Stimulated activated naive CD8-positive, alpha-beta T cell treated with anti-CD3 and anti-CD28 coated beads, Interleukin-15, Interleukin-2, amounts not matched to agents 100 ng/mL and 50 ng/mL, for 24 hours (primary cell): ENCODE measurements at regions not wholly inside any gene's neighbourhood (a gene's known extent, or its start where the extent isn't known, plus 50 kb on each side); places are given as distances from the start of the nearest gene placed in this dataset.

Experiments
- H3K27ac Mint-ChIP-seq: one replicate; pipeline ENCODE4 v1.8.0; 2021; ENCODE audit warnings: mild to moderate bottlenecking, mixed read lengths
- H3K27me3 Mint-ChIP-seq: one replicate; pipeline ENCODE4 v1.8.0; 2021; ENCODE audit warnings: mixed read lengths
- H3K36me3 Mint-ChIP-seq: one replicate; pipeline ENCODE4 v1.8.0; 2021; ENCODE audit warnings: low read depth, mixed read lengths
- H3K4me1 Mint-ChIP-seq: one replicate; pipeline ENCODE4 v1.8.0; 2021; ENCODE audit warnings: low read depth, mixed read lengths
- H3K4me3 Mint-ChIP-seq: one replicate; pipeline ENCODE4 v1.8.0; 2021; ENCODE audit warnings: mild to moderate bottlenecking, mixed read lengths
- H3K9me3 Mint-ChIP-seq: one replicate; pipeline ENCODE4 v1.8.0; 2021; ENCODE audit warnings: mixed read lengths

DNA sequence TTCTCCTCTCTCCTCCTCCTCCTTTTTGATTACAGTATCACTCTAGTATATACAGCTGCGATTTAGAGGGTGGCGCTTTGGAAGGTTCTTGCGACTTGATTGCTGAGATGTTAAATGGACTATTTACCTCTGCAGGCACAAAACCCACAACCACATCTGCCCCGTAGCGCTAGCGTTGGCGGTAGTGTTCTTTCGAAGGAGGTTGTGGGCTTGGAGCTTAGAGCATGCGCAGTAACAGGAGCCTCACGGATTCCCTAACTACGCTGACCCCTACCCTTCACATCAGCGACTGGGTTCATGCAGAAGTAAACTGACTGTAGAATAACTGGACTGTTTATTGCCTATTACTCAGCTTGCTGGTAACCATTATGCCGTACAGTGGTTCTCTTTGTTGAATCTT is 58.0 kb downstream of the CGGBP1 start:
- H3K4me1 Mint-ChIP-seq: peaks cover 34% of the 10 kb centered on the region
- peaks cover 7% of the 10 kb centered on the region for H3K27me3 Mint-ChIP-seq
- no peaks in the 10 kb centered on the region for H3K9me3 Mint-ChIP-seq
- H3K4me3 Mint-ChIP-seq: peak overlapping the region; percentile 62
- H3K36me3 Mint-ChIP-seq: no peaks in the 10 kb centered on the region
- no peak overlapping the region for H3K27ac Mint-ChIP-seq

GRCh38 chr3:87997966-87998365 is 60.8 kb downstream of the CGGBP1 start:
- Mint-ChIP-seq H3K27ac (peak overlapping the region; percentile 49), H3K27me3 (peaks cover 8% of the 10 kb centered on the region), H3K4me3 (peak overlapping the region; percentile 15), H3K4me1 (peaks cover 34% of the 10 kb centered on the region), H3K9me3 (no peaks in the 10 kb centered on the region), H3K36me3 (no peaks in the 10 kb centered on the region)

- peak overlapping the region; percentile 59 for H3K4me3 Mint-ChIP-seq
- no peaks in the 10 kb centered on the region for H3K36me3 Mint-ChIP-seq
- H3K27ac Mint-ChIP-seq: peak overlapping the region; percentile 78
- no peaks in the 10 kb centered on the region for H3K9me3 Mint-ChIP-seq
- H3K4me1 Mint-ChIP-seq: peaks cover 34% of the 10 kb centered on the region
- H3K27me3 Mint-ChIP-seq: peaks cover 8% of the 10 kb centered on the region
Observed at GRCh38 chr3:87997298-87997697, 61.5 kb downstream of the CGGBP1 start.

- Mint-ChIP-seq H3K27me3 (peaks cover 8% of the 10 kb centered on the region), H3K4me1 (peaks cover 34% of the 10 kb centered on the region), H3K9me3 (no peaks in the 10 kb centered on the region), H3K36me3 (no peaks in the 10 kb centered on the region), H3K27ac (peak overlapping the region; percentile 78), H3K4me3 (peak overlapping the region; percentile 59)
Observed at GRCh38 chr3:87996882-87997281, 61.9 kb downstream of the CGGBP1 start.

GRCh38 chr3:87993566-87993965 is 65.2 kb downstream of the CGGBP1 start:
- Mint-ChIP-seq H3K36me3 (no peaks in the 10 kb centered on the region), H3K9me3 (no peaks in the 10 kb centered on the region), H3K27me3 (peaks cover 5% of the 10 kb centered on the region), H3K4me1 (peaks cover 22% of the 10 kb centered on the region), H3K4me3 (no peak overlapping the region), H3K27ac (no peak overlapping the region)

DNA sequence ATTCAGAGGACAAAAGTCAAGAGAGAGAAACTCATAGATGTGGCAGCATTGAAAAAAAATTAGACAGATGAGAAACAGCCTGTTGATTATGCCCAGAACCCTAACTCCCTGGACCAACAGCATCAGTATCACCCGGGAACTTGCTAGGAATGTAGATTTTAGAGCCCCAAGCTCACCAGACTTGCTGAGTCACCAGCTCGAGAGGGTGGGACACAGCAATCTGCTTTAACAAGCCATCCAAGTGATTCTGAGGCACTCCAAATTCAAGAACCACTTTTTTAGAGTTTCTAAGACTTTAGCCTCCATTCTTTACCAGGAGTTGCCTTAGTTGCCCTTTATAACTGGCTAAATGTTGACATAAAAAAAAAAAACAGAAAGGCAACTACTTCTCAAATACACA is 70.9 kb downstream of the CGGBP1 start:
- no peaks in the 10 kb centered on the region for H3K9me3 Mint-ChIP-seq
- H3K36me3 Mint-ChIP-seq: no peaks in the 10 kb centered on the region
- no peak overlapping the region for H3K4me3 Mint-ChIP-seq
- H3K4me1 Mint-ChIP-seq: no peaks in the 10 kb centered on the region
- no peaks in the 10 kb centered on the region for H3K27me3 Mint-ChIP-seq
- H3K27ac Mint-ChIP-seq: no peak overlapping the region

GRCh38 chr3:87982421-87982820 is 76.4 kb downstream of the CGGBP1 start:
- Mint-ChIP-seq H3K4me1 (no peaks in the 10 kb centered on the region), H3K36me3 (no peaks in the 10 kb centered on the region), H3K27me3 (no peaks in the 10 kb centered on the region), H3K4me3 (no peak overlapping the region), H3K27ac (no peak overlapping the region), H3K9me3 (no peaks in the 10 kb centered on the region)

GRCh38 chr3:87979527-87979926 is 79.3 kb downstream of the CGGBP1 start:
- Mint-ChIP-seq H3K4me1 (no peaks in the 10 kb centered on the region), H3K27me3 (no peaks in the 10 kb centered on the region), H3K4me3 (no peak overlapping the region), H3K9me3 (no peaks in the 10 kb centered on the region), H3K27ac (no peak overlapping the region), H3K36me3 (no peaks in the 10 kb centered on the region)

GRCh38 chr3:87977765-87978164 is 81.0 kb downstream of the CGGBP1 start:
- H3K4me3 Mint-ChIP-seq: no peak overlapping the region
- H3K9me3 Mint-ChIP-seq: no peaks in the 10 kb centered on the region
- no peak overlapping the region for H3K27ac Mint-ChIP-seq
- H3K36me3 Mint-ChIP-seq: no peaks in the 10 kb centered on the region
- H3K27me3 Mint-ChIP-seq: no peaks in the 10 kb centered on the region
- H3K4me1 Mint-ChIP-seq: no peaks in the 10 kb centered on the region

GRCh38 chr3:87975716-87976115 is 83.1 kb downstream of the CGGBP1 start:
- Mint-ChIP-seq H3K27me3 (no peaks in the 10 kb centered on the region), H3K36me3 (no peaks in the 10 kb centered on the region), H3K4me3 (no peak overlapping the region), H3K4me1 (no peaks in the 10 kb centered on the region), H3K27ac (no peak overlapping the region), H3K9me3 (no peaks in the 10 kb centered on the region)

DNA sequence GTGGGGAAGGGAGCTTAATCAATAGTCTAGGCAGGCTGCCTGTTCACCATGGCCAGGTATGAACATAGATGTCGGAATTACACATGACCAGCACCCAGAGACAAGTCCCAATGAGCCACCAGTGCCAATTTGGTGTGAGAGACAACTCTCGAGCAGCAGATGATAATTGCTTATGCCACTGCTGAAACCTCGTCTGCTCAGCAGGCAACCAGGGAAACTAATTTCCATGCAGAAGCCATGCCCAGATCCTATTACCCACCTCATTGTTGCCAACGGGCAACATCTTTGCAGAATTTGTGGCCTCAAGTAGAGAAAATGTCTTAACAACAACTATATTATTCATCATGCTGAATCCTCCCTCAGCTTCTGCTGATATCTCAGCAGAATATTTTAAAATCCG is 84.9 kb downstream of the CGGBP1 start:
- H3K27me3 Mint-ChIP-seq: no peaks in the 10 kb centered on the region
- no peak overlapping the region for H3K4me3 Mint-ChIP-seq
- H3K4me1 Mint-ChIP-seq: no peaks in the 10 kb centered on the region
- H3K9me3 Mint-ChIP-seq: no peaks in the 10 kb centered on the region
- no peaks in the 10 kb centered on the region for H3K36me3 Mint-ChIP-seq
- no peak overlapping the region for H3K27ac Mint-ChIP-seq

DNA sequence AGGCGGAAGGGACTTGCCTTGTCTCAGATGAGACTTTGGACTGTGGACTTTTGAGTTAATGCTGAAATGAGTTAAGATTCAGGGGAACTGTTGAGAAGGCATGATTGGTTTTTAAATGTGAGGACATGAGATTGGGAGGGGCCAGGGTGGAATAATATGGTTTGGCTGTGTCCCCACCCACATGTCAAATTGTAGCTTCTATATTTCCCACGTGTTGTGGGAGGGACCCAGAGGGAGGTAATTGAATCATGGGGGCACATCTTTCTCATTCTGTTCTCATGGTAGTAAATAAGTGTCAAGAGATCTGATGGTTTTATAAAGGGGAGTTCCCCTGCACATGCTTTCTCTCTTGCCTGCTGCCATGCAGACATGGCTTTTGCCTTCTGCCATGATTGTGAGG is 89.2 kb downstream of the CGGBP1 start:
- no peak overlapping the region for H3K4me3 Mint-ChIP-seq
- no peaks in the 10 kb centered on the region for H3K36me3 Mint-ChIP-seq
- H3K9me3 Mint-ChIP-seq: no peaks in the 10 kb centered on the region
- H3K27me3 Mint-ChIP-seq: no peaks in the 10 kb centered on the region
- H3K27ac Mint-ChIP-seq: no peak overlapping the region
- H3K4me1 Mint-ChIP-seq: no peaks in the 10 kb centered on the region

DNA sequence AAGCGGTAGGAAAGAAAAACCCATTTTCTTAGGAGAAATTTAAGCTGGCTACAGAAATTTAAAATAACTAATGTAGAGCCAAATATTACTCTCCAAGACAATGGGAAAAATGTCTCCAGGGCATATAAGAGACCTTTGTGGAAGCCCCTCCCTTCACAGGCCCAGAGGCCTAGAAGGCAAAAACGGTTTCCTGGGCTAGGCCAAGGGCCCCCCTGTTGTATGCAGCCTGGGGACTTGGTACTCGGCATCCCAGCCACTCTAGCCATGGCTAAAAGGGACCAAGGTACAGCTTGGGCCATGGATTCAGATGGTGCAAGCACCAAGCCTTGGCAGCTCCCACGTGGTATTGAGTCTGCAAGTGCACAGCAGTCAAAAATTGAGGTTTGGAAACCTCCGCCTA is 90.1 kb downstream of the CGGBP1 start:
- Mint-ChIP-seq H3K36me3 (no peaks in the 10 kb centered on the region), H3K27me3 (no peaks in the 10 kb centered on the region), H3K4me3 (no peak overlapping the region), H3K27ac (no peak overlapping the region), H3K9me3 (no peaks in the 10 kb centered on the region), H3K4me1 (no peaks in the 10 kb centered on the region)

GRCh38 chr3:87958289-87958688 is 100.5 kb downstream of the CGGBP1 start:
- Mint-ChIP-seq H3K9me3 (no peaks in the 10 kb centered on the region), H3K4me3 (no peak overlapping the region), H3K4me1 (no peaks in the 10 kb centered on the region), H3K36me3 (no peaks in the 10 kb centered on the region), H3K27ac (no peak overlapping the region), H3K27me3 (peaks cover 15% of the 10 kb centered on the region)

- Mint-ChIP-seq H3K4me1 (no peaks in the 10 kb centered on the region), H3K36me3 (no peaks in the 10 kb centered on the region), H3K4me3 (no peak overlapping the region), H3K27me3 (peaks cover 15% of the 10 kb centered on the region), H3K27ac (no peak overlapping the region), H3K9me3 (no peaks in the 10 kb centered on the region)
Observed at GRCh38 chr3:87957575-87957974, 101.2 kb downstream of the CGGBP1 start.

DNA sequence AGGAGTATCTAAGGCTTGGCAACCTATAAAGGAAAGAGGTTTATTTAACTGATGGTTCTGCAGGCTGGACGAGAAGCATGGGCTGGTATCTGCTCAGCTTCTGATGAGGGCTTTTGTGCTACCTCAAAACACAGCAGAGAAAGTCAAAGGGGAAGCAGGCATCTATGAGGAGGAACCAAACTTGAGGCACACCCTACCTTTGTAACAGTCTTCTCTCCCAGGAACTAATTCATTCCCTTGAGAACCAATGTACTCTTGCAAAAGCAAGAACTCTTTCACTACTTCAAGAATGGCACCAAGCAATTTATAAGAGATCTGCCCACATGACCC is 109.0 kb downstream of the CGGBP1 start:
- Mint-ChIP-seq H3K9me3 (no peaks in the 10 kb centered on the region), H3K4me1 (no peaks in the 10 kb centered on the region), H3K4me3 (no peak overlapping the region), H3K27me3 (no peaks in the 10 kb centered on the region), H3K36me3 (no peaks in the 10 kb centered on the region), H3K27ac (no peak overlapping the region)
